T-helper 1 cell (primary cell): ENCODE measurements at regions not wholly inside any gene's neighbourhood (a gene's known extent, or its start where the extent isn't known, plus 50 kb on each side); places are given as distances from the start of the nearest gene placed in this dataset.

ENCODE experiments used
- DNase-seq, 5 donors: peaks; one replicate each; pipeline ENCODE4 v3.0.0-alpha.2; 2012 to 2020

DNA sequence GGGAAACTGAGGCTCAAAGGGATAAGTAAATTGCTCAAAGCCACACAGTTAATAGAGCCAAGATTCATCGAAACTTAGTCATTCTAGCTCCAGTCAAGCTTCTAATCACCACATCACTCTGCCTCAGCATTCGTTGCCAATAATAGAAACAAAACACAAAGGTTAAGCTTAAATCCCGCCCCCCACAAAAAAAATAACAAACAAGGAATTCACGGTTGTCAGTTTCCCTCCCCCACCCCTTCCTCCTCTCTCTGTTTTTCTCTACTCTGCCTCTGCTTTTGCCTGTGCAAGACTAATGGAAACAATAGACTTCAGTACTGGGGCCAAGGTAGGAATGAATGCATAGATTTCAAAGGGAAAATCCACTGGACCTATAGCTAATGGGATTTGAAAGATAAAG, 70.7 kb upstream of the ZNF644 start:
- DNase-seq = no peak

DNA sequence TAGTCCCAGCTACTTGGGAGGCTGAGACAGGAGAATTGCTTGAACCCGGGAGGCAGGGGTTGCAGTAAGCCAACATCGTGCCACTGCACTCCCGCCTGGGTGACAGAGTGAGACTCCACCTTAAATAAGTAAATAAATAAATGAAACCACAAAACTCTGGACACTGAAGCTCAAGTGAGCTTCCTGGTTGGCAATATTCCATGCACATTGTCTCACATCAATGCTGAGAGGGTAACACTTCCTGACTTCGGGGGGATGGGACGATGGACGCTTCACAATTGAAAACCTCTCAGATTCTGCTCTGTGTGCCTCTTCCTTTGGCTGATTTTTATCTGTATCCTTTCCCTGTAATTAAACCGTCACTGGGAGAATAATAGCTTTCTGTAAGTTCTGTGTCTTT, 70.0 kb upstream of the ZNF644 start:
- DNase-seq = no peak

DNA sequence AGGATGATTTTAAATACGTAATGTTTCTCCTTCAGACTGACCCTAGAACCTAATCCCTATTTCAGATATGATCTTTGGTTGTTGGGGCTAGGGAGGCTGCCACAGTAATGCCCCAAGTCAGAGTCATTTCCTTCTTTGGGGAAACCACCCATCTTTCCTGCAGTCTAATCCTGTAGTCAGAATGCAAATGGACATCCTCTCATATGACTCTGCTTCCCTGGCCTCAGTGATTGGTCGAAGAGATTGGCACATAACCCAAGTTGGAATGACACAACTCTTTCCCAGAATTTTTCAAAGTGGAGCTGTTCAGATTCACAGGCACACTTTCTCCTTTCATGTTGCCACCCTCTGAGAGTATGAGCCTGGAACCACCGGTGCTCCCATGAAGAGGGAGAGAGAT, 58.8 kb upstream of the ZNF644 start:
- no peak for DNase-seq

GRCh38 chr1:91078859-91079258, 57.0 kb upstream of the ZNF644 start:
- no peak for DNase-seq

DNA sequence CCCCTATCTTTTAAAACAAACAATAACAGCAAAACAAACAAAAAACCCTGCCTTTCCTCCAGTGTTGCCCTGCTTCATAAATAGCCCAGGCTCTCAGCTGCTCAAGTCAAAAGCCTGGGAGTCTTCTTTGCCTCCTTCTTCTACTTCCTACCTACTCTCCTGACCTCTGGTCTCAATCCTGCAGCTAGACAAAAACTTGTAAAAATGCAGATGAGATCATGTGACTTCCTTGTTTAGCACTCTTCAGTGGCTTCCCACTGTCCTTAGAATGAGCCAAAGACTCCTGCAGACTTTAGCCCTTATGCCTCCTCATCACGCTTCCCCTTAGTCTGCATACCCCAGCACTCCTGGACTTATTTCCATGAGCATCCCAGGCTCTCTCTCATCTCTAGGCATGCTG, 55.0 kb upstream of the ZNF644 start:
- no peak for DNase-seq

GRCh38 chr1:91075233-91076135, 53.6 kb upstream of the ZNF644 start:
- no peak for DNase-seq

DNA sequence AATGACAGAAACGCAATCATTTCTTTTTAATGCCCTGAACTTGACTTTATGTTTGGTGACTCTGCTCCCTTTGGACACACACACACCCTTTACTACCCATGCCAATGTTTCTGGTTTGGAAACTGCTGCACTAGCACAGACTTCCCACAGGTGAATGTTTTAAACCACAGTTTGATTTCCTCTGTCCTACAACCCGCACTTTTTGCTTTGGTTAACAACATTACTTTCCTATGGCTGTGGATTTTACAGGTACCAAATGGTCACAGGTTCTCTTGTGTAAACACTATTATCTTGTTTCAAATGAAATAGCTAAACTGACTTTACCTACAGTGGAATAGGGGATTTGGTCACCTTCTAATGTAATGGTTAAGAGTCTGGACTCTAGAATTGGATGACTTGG, 51.5 kb upstream of the ZNF644 start:
- DNase-seq = no peak

DNA sequence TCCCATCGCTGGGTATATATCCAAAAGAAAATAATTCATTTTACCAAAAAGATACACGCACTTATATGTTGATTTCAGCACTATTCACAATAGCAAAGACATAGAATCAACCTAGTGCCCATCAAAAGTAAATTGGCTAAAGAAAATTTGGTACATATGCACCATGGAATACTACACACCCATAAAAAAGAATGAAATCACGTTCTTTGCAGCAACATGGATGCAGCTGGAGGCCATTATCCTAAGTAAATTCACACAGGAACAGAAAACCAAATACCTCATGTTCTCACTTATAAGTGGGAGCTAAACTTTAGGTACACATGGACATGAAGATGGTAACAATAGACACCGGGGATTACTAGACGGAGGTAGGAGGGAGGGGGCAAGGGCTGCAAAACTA, 50.0 kb upstream of the ZNF644 start:
- DNase-seq = no peak
